ENCODE measurements at regions not wholly inside any gene's neighbourhood (a gene's known extent, or its start where the extent isn't known, plus 50 kb on each side); places are given as distances from the start of the nearest gene placed in this dataset.

- TF ChIP-seq GATA2 (IDR thresholded peaks at IDR 0.05; ENCODE audit: low read depth, low read length) (no peak), GATA3 (IDR thresholded peaks at IDR 0.05; ENCODE audit: low read depth, low read length) (no peak)
These were observed 456.1 kb downstream of the KCTD8 start for GRCh38 chr4:43992552-43992951.

- TF ChIP-seq GATA2 (IDR thresholded peaks at IDR 0.05; ENCODE audit: low read depth, low read length) (no peak), GATA3 (IDR thresholded peaks at IDR 0.05; ENCODE audit: low read depth, low read length) (no peak)
These were observed 455.3 kb downstream of the KCTD8 start for GRCh38 chr4:43993196-43993902.

- TF ChIP-seq GATA2 (IDR thresholded peaks at IDR 0.05; ENCODE audit: low read depth, low read length) (no peak), GATA3 (IDR thresholded peaks at IDR 0.05; ENCODE audit: low read depth, low read length) (no peak)
These were observed 448.9 kb downstream of the KCTD8 start for GRCh38 chr4:43999669-44000068.

DNA sequence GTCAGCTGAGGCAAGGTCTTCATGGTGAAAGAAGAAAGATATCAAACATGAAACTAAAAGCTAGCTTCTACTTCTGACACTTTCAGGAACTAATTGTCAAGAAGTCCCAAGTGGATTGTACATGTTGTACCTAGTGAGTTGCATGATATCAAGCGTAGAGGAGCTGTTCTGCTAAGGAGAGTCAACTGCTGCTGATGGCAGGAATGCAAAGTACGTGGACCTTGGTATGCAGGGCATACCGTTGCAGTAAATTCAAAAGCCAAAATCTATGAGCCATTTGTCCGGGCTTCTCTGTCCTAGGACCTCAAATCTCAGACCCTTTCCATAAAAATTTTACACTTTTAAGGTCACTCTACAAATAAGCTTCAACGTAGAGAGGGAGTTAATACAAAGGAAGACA is 446.2 kb downstream of the KCTD8 start:
- TF ChIP-seq GATA2 (IDR thresholded peaks at IDR 0.05; ENCODE audit: low read depth, low read length) (no peak), GATA3 (IDR thresholded peaks at IDR 0.05; ENCODE audit: low read depth, low read length) (no peak)

DNA sequence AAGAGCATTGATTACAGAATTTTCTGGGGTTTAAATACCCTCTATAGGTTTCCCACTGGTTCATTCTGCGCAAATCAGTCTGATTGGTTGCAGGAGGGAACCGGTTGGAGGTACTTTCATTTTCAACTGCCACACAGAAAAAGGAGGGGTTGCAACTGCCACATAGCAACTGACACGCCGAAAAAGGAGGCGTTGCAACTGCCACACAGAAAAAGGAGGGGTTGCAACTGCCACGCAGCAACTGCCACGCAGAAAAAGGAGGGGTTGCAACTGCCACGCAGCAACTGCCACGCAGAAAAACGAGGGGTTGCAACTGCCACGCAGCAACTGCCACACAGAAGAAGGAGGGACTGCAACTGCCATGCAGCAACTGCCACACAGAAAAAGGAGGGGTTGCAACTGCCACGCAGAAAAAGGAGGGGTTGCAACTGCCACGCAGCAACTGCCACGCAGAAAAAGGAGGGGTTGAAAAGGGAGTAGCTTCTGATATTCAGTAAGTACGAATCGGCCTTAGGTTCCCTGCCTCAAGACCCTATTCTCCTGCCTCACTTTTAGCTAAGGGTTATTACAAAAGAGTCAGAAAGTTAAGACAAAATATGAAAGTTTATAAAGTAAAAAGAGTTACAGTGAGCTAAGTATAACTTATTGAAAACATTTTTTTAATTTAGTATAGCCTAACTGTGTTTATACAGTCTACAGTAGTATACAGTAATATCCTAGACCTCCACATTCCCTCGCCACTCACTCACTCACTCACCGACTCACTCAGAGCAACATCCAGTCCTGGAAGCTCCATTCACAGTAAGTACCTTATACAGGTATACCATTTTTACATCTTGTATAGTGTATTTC is 431.8 kb downstream of the KCTD8 start:
- TF ChIP-seq GATA3 (IDR thresholded peaks at IDR 0.05; ENCODE audit: low read depth, low read length) = no peak
- no peak for TF ChIP-seq GATA2 (IDR thresholded peaks at IDR 0.05; ENCODE audit: low read depth, low read length)

DNA sequence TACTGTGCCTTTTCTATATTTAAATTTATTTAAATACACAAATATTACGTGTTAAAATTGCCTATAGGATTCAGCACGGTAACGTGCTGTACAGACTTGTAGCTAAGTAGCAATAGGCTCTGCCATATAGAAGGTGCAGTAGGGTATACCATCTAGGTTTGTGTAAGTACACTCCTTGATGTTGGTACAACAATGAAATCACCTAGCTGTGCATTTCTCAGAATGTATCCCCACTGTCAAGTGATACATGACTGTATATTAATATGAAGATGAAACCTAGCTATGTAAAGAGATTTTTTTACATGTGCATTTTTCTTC is 431.2 kb downstream of the KCTD8 start:
- no peak for TF ChIP-seq GATA3 (IDR thresholded peaks at IDR 0.05; ENCODE audit: low read depth, low read length)

DNA sequence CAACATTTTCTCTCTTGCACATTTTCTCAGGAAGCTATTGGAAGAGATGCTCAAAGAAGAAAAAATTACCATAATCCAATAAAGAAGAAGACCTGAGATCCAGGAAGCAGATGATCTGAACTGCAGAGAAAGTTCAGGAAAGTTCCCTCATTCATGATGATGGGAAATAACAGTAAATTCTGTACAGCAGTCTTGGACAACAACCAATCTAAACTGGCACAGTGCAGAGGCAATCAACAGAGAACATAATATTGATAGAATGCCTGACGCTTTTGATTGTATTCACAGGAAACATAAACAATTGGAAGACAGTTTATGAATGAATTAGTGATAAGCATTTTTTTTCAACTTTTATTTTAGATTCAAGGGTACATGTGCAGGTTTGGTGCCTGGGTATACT is 428.9 kb downstream of the KCTD8 start:
- TF ChIP-seq GATA3 (IDR thresholded peaks at IDR 0.05; ENCODE audit: low read depth, low read length) (no peak), GATA2 (IDR thresholded peaks at IDR 0.05; ENCODE audit: low read depth, low read length) (no peak)

DNA sequence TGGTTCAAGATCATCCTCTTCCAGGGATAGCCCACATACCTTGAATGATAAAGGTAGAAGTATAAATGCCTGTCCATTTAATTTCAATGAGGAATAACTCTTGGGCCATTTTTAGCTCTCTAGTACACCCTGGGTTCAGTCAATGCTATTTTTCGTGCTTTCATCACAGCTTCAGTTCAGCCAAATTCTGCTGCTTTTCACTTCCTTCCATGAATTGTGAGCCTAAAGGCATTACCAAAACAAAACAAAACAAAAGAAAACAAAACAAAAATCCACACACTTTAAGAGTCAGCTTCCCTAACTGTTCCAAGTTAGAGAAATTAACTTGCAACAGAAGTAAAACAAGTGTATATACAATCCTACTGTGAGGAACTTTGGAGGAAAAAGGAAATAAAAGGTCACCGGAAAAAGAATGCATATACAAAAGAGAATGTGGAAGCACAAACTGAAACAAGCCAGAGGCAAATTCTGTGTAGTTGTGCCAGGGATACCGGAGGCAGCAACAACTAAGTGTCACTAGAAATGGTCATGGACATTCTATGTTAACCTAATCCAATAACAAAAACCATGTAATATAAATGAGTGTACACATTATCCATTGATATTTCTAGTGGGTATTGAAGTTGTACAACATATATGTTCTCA is 423.1 kb downstream of the KCTD8 start:
- no peak for TF ChIP-seq GATA3 (IDR thresholded peaks at IDR 0.05; ENCODE audit: low read depth, low read length)
- no peak for TF ChIP-seq GATA2 (IDR thresholded peaks at IDR 0.05; ENCODE audit: low read depth, low read length)

- TF ChIP-seq GATA3 (IDR thresholded peaks at IDR 0.05; ENCODE audit: low read depth, low read length) (no peak), GATA2 (IDR thresholded peaks at IDR 0.05; ENCODE audit: low read depth, low read length) (no peak)
These were observed 409.8 kb downstream of the KCTD8 start for GRCh38 chr4:44038811-44039210.

- TF ChIP-seq GATA3 (IDR thresholded peaks at IDR 0.05; ENCODE audit: low read depth, low read length) (no peak), GATA2 (IDR thresholded peaks at IDR 0.05; ENCODE audit: low read depth, low read length) (no peak)
These were observed 402.1 kb downstream of the KCTD8 start for GRCh38 chr4:44046491-44046890.

GRCh38 chr4:44056721-44057151 is 391.9 kb downstream of the KCTD8 start:
- TF ChIP-seq GATA2 (IDR thresholded peaks at IDR 0.05; ENCODE audit: low read depth, low read length) (peak; percentile 97), GATA3 (IDR thresholded peaks at IDR 0.05; ENCODE audit: low read depth, low read length) (peak; percentile 90)

GRCh38 chr4:44070843-44071242 is 377.8 kb downstream of the KCTD8 start:
- TF ChIP-seq GATA3 (IDR thresholded peaks at IDR 0.05; ENCODE audit: low read depth, low read length) (no peak), GATA2 (IDR thresholded peaks at IDR 0.05; ENCODE audit: low read depth, low read length) (no peak)

DNA sequence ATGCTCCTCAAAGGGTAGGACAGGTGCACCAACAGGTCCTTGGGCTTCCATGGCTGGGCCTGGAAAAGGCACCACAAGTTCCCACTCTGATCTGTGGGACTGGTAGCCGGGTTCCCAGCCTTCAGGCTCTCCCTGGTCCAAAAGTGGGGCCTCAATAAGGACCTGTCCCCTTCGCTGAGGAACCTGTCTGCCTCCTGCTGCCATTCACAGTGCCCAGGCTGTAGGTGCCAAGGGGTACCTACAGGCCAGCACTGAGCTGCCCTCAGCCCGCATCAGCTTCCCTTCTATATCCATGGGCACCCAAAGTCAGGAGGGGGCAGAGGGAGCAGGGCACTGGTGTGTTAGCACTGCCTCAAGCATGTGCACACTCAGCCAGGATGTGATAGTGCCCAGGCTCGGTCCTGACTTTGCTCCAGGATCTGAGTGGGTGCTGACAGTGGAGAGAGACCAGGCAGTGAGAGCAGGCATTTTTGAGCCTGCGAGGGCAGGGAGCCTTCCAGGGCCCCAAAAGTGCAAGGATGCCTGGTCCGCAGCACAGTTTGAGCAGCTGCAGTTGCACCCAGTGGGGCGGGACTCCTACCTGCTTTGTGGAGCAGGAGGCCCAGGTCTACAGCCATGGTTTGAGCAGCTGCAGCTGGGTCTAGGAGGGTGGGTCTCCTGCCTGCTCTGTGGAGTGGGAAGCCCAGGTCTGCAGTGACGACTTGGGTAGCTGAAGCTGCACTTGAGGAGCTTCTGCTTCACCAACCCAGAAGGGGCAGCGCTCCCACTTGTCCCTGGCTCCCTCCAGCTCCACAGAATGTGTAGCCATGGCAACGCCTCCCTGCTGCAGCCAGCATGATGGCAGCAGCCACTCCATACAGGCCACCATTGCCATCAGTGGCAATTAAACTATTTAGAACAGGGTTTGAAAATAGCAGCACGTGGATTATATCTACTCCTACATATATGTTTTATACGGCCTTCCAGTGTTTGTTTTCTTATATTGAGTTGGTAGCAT is 376.4 kb downstream of the KCTD8 start:
- TF ChIP-seq GATA3 (IDR thresholded peaks at IDR 0.05; ENCODE audit: low read depth, low read length) (no peak), GATA2 (IDR thresholded peaks at IDR 0.05; ENCODE audit: low read depth, low read length) (no peak)

DNA sequence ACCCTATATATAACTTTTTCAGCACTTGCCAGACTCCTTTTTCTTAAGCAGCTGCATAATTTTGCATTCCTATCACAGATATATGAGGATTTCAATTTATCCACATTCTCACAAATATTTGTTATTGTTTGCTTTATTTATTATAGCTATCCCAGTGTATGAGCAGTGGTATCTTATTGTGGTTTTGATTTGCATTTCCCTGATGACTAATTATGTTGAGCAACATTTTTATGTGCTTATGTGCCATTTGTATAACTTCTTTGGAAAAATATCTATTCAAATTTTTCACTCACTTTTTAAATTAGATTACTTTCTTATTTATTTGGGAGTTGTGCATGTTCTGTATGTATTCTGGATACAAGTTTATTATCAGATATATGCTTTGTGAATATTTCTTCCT is 361.9 kb downstream of the KCTD8 start:
- TF ChIP-seq GATA2 (IDR thresholded peaks at IDR 0.05; ENCODE audit: low read depth, low read length) (no peak), GATA3 (IDR thresholded peaks at IDR 0.05; ENCODE audit: low read depth, low read length) (no peak)

Data from SH-SY5Y (cell line).